ENCODE measurements at regions not wholly inside any gene's neighbourhood (a gene's known extent, or its start where the extent isn't known, plus 50 kb on each side); places are given as distances from the start of the nearest gene placed in this dataset.

DNA sequence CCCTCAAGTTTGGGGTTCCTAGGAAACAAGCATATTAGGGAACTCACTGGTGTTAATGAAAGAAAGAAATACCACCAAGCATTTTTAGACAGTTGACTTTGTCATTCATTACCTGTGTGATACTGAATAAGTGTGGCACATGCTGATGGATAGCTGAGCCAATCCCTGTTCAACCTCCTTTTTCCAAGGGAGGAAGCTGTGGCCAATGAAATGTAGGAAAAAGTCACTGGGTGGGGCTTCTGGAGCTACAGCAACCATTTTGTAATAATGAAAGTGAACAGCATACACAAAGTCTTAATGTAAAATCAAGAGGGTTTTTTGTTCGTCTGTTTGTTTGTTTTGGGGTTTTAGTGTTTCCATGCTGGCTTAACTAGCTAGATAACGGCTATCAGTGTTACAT lies 254.3 kb upstream of the SALL1 start:
- no peak for DNase-seq

DNA sequence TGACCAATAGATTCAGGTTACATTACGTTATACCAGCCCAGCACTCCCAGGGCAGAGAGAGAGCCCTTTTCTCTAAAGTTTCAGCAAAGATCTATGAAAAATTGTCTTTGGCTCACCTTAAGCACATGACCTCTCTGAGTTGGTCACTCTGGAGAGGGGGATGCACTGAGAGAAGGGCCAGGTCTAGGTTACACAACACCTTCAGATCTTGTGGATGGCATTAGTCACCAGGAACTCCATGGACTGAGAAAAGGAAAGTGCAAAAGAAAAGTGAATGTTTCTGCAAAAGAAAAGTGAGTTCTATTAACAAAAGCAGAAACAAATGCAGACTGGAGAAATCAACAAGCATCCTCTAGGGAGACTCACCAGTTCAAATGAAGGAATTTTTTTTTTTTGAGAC lies 253.3 kb upstream of the SALL1 start:
- no peak for DNase-seq

DNA sequence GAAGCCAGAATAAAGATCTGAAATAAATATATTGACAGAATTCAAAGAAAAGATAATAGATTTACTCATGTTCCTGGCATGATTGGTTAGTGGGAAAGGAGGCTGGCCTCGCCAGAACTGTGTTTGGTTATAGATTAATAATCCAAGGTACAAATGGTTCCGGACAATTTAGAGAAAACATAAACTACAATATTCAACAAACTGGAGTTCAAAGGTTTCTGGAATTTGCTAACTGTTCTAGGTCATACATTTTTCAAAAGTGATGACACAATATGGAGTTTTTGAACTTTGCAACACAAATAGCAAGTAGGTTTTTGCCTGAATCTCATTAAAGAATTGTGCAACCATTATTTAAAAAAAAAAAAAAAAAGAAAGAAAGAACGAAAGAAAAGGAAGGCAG lies 251.7 kb upstream of the SALL1 start:
- DNase-seq: no peak

DNA sequence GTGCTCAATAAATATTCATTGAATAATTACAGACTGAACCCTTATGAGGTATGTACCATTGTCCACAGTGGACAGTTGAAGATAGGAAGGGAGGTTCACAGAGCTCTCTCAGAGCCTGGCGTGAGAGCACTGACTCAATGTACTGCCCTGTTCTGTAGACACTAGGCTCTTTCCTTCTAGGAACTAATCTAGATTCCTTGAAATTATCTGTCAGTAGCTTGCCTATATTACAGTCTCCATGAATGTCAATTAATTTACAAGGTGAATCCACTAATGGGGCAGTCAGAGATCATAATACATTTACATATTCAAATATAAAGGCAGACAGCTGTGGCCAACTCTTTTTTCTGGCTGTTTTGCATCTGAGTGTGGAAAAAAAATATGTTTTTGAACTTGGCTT lies 251.2 kb upstream of the SALL1 start:
- DNase-seq: no peak

DNA sequence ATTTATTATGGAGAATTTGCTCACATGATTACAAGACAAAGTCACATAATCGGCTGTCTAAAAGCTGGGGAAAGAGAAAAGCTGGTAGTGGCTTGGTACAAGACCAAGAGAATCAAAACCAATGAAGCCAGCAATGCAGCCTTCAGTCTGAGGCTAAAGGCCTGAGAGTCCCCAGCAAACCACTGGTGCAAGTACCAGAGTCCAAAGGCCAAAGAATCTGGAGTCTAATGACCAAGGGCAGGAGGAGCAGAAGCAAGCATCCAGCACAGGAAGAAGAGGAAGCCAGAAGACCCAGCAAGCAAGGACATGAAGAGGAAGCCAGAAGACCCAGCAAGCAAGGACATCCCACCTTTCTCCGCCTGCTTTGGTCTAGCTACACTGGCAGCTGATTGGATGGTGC lies 250.6 kb upstream of the SALL1 start:
- no peak for DNase-seq

DNA sequence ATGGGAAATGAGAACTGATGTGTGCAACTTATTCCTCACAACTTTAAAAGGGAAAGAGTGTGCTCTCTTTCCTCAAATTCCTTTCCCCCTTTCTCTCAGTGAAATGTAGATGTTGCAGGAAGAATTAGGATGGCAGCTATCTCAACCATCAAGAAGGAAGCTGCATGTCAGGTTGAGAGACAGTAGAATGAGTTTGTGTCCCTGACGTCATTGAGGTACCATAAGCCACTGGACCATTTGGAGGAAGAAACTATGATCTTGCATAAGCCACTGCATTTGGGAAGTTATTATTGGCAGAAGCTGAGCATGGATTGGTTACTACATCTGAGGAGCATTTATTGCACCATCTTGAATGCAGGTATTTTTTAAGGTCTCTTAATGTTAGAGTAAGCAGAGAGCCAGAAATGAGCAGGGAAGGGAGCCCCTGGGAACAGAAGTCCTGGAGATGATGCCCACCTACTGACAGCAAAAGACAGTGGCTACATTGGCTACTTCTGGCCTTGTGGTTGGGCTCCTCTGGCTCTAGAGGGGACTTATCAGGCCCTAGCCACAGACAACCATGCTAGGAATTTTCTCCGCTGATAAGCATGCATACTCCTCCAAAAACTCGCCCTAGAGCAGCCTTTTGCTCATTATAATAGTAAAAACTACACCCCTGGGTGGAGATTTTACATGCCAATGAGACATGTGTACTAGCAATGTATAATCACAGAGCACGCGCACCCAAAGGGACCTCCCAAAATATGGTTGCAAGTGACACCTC lies 249.0 kb upstream of the SALL1 start:
- no peak for DNase-seq

DNA sequence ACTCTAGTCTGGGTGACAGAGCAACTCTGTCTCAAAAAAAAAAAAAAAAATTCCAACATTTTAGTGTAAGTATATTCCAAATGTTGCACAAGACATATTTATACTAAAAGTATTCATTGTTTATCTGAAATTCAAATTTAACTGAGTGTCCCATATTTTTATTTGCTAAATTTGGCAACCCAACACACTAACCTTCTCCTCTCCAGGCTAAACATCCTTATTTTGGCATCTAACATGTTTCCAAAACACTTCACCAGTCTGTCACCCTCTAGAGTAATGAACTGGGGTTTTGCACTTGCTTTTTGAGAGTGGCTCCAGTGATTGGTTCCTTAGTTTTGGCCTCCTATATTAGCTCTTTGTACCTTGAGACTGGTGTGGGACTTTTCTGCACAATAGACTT lies 243.4 kb upstream of the SALL1 start:
- no peak for DNase-seq

DNA sequence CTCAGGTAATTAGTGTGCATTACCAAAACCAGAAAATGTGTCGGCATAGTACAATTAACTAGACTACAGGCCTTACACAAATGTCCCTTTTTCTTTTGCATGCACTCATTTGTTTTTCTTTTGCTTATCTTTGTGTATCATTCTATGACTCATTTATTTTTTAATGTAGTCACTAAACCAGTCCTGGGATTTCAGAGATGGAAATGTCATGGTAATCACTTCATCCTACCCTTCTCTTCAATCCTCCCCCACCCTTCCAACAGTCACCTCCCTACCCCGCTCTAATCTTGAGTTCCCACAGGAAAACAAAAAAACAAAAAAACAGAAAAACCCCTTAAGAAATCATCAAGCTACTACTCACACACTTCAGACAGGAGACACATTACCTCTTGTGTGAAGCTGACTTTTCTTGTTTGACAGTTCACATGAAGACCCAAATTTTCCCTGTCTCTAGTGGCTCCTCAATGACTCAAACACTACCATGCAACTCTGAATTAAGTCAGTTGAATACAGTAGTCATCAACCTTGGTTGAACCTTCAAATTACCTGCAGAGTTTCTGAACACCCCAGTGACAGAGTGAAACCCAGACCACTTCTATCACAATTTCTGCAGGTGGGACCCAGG lies 242.4 kb upstream of the SALL1 start:
- DNase-seq: no peak

DNA sequence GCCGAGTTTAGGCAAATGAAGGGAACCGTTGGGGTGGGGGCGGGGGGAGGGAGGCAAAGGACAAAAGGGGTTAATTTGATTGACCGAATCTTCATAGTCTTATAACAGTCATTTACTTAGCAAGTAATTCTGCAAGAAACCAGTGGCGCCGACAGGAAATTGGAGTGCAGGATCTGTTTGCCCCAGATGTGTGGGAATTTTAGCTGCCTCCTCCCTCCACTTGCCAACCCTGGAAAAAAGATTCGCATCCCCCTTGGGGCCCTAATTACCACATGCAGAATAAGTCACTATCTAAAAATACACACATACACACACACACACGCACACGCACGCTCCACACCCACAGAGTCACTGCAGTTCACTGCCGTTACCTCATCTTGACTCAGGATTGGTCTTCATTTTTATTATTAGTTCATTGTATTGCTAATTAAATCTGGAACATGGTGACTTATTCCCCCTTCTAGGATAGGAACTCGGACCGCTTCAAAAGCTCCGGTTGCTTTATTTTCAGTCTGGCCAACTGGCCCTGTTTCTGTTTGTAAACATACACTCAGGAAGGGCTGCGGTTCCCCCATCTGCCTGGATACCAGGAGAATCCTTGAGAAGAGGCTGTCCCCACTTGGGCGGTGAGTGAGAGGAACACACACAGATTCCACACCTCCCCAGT lies 241.6 kb upstream of the SALL1 start:
- DNase-seq: no peak

DNA sequence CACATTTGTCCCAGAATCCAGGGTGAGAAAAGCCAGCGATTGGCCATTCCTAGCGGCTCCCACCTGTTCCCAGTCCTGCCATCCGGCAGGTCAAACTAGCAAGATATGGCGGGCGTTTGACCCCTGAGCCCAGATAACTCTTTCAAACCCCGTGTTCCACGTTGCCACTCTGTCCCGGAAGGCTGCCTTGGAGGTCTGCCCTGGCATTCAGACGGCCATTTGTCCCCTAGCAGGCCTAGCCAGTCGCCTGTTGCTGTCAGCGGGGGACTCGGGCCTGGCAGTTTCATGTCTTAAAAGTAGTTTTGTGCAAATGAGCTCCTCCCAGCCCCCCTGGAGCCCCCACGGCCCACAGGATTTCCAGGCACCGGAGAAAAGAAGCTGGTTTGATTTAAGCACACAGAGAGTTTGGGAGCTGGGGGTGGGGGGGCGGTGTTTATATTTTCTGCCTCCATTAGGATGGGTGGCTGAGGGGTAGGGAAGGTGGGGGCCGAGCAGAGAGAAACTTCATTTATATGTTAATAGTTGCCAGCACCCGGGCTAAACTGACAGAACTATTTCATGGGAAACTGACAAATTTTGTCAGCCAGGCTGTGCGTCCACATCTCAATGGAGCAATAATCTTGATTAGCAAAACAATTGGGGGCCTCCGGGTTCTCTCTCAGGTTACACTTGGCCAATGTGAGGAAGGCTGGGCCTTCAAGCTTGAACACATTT lies 240.9 kb upstream of the SALL1 start:
- no peak for DNase-seq

DNA sequence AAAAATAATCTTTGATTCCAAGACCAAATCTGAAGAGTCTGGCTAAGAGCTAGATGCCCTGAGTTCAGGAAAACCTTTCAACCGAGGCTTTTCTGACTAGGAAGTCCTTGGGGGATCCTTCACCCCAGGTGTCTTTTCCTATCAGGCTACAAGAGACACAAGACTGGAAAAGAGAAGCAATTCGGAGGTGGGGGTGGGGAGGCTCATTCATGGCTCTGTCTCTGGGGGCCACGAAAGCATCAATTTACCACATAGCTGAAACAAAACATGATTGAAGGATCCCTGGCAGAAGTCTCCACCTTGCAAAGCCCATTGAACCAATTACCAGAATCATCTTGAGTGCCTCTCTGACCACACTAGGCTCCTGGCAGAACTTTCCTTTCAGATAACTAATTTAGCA lies 239.8 kb upstream of the SALL1 start:
- DNase-seq: no peak

DNA sequence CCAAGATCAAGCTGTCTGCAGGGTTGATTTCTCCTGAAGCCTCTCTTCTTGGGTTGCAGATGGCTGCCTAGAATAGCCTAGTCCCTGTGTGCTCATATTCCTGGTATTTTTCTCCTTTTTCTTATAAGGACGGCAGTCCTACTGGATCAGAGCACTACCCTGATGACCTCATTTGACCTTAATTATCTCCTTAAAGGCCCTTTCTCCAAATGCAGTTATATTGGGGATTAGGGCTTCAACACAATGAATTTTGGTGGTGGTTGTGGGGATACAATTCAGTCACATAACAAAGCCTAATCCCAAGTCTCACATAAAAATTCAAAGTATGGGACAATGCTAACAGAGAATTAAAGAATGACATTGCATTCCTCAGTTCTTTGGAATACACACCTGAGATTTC lies 238.8 kb upstream of the SALL1 start:
- DNase-seq: no peak

DNA sequence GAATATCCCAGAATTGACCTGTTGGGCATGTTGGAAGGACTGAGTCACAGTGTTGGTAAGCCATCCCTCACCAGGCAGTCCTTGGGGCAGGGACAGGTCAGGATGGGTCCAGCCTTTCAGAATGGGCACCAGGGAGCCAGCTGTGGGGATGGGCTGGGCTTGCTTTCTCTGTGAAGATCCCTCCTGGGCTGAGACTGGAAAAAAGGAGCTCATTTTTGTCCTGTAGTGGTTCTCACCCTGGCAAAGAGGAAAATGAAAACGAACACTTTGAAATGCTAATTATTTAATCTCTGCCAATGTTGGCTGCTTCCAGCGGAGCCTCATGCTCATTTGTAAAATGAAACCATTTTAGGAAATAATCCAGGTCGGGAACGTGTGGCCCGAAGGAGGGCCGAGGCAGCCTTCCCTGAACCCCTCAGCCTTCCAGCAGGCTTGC lies 237.5 kb upstream of the SALL1 start:
- no peak for DNase-seq

DNA sequence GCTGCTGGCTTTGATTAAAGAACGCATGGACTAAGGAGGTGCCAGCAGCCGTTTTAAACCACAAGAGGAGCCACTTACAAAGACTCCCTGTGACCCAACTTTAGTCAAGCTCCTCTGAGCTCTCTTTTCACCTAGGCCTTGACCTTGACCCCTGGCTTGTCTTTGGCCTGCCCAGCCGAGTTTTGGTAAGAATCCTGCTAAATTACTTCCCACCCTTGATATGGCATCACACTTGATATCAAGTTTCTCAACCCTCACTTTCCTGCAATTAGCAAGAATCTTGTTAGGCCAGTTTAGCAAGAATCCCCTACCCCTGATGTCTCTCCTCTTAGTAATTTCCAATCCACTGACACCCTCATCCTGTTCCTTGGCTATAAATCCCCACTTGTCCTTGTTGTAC lies 232.8 kb upstream of the SALL1 start:
- no peak for DNase-seq

DNA sequence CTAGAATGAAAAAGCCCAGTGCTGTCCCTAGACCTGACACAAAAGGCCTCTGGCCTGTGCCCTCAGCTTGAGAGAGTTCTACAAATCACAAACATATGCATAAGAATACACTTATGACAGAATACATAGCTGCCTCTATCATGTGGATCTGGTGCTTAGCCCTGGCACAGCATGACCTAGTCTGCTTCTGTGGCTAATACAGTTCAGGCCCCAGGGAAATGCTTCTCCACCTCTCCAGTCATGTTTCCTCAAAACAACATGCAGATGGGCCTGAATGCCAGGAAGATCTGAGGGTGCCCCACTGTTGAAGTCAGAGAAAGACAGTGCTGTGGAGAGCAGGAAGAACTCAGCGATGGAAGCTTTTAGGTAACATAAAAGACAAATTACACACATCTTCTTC lies 231.9 kb upstream of the SALL1 start:
- no peak for DNase-seq

DNA sequence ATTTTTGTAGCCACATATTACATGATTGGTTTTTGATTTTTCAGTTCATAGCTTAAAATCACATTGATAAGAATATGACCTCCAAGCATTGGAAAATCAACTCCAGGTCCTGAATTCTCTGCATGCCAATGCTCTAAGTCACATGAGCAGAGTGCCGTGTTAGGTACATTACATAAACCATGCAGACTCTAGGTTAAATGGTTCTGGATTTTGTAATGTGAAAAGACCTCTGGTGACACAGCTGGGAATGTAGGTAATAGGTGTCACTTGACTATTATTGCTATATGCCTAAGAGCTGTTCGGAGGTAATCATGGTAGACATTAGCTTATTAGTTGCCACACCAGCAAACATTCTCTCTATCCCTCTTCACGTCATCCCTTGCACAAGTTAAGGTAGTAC lies 231.1 kb upstream of the SALL1 start:
- no peak for DNase-seq

DNA sequence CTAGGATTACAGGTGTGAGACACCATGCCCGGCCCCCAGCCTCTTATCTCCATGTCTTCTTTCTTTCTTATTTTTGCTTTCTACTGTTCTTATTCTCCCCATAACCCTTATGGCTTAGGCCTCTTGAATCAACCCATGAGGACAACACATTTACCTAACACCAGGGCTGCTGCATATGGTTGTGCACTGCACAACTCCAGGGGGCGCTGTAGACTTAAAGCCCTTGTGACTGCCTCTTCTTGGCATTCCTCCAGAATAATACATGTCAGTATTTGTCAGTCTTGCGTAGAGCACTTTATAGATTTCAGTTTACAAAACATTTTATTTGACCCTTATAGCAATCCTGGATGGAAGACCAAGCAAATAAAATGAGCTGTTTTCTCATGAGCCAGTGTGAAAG lies 225.0 kb upstream of the SALL1 start:
- no peak for DNase-seq

DNA sequence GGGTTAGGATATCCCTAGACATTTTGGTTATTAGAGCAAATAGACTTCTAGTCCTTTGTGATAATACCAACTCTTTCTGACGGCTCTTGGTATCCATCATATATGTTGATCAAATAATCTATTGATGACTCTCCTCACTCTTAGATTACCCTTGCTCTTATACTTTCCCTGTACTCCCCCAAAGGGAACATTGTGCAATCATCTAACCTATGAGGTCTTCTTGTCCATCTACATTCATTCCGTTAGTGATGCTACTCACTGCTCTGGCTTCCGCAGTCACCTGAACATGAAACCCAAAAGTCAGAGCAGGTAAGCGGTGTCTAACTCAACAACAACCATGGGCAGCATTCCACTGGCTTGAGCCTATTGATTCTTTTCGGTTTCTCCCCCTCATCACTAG lies 223.7 kb upstream of the SALL1 start:
- no peak for DNase-seq

DNA sequence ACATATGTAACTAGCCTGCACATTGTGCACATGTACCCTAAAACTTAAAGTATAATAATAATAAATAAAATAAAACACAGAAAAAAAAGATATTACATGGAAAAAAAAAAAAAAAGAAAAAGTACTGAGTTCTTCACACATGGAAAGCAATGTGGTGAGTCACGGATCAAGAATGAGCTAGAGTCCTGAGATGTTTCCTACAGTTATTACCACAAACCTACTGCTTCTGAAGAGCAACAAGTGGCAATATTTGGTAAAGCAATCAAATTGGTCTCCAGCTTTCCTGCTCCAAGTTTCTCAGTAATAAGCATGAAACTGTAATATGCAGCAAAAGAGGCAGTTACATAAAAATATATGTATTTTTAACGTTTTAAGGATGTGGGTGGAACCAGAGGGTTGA lies 223.3 kb upstream of the SALL1 start:
- DNase-seq: no peak

DNA sequence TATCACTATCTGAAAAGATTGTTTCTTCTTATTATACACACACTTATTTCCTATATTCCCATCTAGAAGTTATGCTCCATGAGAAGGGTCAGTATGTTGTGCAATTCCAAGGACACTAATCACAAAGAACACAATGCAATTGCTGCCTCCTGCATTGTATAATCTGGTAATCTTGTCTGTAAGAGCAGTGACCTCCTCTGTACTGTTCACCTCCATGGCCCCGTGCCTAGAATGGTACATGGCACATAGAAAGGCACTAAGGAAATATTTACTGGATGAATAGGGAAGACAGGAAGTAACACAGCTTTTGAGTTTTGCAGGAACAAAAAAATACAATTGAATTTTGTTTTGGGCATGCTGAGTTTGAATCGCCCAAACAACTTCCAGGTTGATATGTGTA lies 214.6 kb upstream of the SALL1 start:
- DNase-seq: no peak

DNA sequence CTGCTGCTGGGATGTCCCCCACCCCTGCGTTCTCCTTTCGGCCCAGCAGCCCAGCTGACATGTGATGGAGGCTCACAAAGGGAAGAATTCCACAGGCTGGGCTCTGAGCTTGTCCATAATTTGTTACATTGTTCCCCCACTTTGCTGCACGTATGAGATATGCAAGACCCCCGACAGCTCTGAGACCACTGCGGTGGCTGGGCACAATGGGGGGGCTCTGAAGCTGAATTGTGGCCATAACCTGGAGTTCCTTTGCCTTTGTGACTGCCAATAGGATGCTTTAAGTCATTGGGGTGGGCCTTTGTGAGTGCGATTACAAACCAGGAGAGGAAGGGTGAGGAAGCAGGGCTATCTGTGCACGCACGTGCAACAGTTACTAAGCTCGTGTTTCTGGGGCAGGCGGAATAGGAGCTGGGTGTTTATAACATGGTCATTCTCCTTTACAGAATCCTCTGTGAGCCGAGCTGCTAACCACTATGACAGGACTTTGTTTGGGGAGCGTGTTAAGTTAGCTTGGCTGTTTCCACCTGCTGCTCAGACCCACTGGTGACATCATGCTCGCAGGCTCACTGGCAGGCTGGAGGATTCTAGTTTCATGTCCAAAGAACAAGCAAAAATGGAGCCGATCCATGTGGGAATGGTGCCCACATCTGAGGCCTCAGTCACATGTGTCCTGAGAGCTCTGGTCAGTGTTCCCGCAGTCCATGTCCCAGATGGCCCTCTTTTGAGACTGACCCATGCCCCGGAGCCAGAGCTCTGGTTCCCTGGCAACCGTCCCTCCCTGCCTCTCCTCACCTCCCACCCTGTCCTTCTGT lies 208.3 kb upstream of the SALL1 start:
- DNase-seq: no peak

DNA sequence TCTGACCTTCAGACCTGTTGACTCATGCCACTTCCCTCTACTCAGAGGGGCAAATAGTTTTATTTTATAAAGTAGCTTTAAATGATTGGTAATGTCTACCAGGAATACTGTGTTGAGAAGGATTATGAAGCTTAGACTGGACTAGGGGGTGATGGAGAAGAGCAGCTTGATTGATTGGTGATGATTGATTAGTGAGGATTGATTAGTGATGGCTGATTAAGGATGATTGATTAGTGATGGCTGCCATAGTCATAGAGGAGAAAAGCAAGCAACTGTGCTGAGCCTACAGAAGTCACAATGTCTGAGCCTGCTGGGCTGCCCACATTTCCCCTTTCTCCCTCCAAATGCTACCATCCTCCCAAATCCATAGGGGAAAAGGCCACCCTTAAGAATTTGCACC lies 206.8 kb upstream of the SALL1 start:
- DNase-seq: no peak

DNA sequence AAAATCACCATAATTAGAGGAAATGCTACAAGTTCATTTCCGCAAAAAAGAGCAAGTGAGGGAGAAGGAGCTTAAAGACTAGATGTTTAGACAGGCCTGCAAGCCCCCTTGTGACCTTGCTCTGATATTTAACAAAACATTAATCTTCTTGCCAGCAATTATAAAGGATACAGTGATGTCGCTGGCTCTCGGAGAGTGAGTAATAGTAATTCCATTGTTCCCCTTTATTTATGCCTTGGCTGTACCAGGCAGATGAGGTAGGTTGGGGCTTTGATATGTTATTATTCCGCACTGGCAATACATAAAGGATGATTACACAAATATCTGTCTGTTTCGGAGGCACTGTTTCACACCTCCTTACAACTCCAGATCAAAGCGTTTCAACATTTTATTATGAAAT lies 204.8 kb upstream of the SALL1 start:
- no peak for DNase-seq
